IPS-20b (cell line): ENCODE measurements at regions not wholly inside any gene's neighbourhood (a gene's known extent, or its start where the extent isn't known, plus 50 kb on each side); places are given as distances from the start of the nearest gene placed in this dataset.

Experiments used
- H3K27ac ChIP-seq: one replicate; pipeline ENCODE4 v1.5.1; 2013; ENCODE audit warnings: low read length
- H3K27me3 ChIP-seq: 2 replicates; pipeline ENCODE4 v1.6.1; 2013; ENCODE audit warnings: mild to moderate bottlenecking, low read length, inconsistent platforms; ENCODE audit not compliant: insufficient read depth
- H3K36me3 ChIP-seq: 2 replicates; pipeline ENCODE4 v1.6.1; 2013; ENCODE audit warnings: low read depth, mild to moderate bottlenecking, inconsistent platforms, low read length, moderate library complexity; ENCODE audit not compliant: insufficient read depth
- H3K4me1 ChIP-seq: 2 replicates; pipeline ENCODE4 v1.6.1; 2013; ENCODE audit warnings: mild to moderate bottlenecking, control low read depth, inconsistent platforms, low read length, moderate library complexity; ENCODE audit not compliant: insufficient read depth
- H3K4me3 ChIP-seq: 2 replicates; pipeline ENCODE4 v1.5.1; 2013; ENCODE audit warnings: mild to moderate bottlenecking, low read length, inconsistent platforms
- H3K9ac ChIP-seq: 2 replicates; pipeline ENCODE4 v1.6.1; 2013; ENCODE audit warnings: low read depth, mild to moderate bottlenecking, inconsistent platforms, low read length, moderate library complexity
- H3K9me3 ChIP-seq: 2 replicates; pipeline ENCODE4 v1.6.1; 2013; ENCODE audit warnings: mild to moderate bottlenecking, low read depth, low read length, inconsistent platforms; ENCODE audit not compliant: insufficient read depth

DNA sequence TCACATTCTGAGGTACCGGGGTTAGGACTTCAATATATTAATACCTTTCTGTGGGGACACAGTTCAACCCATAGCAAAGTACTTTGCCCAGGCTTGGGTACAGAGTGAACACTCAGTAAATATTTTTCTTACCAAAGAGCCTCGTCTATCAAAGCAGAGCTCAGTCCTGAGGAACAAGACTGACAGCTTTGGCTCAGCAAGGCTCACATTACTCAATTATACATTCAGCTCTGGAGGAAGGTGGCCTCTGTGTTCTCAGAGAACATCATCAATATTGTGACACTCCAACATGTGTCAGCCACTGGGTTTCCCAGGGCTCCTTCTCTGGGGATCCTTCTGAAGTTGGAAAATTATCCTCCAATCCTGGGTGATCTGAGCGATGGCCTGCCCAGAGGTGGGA, 186.4 kb downstream of the NMUR2 start:
- H3K9ac ChIP-seq, result no peak overlapping the region
- H3K36me3 ChIP-seq, result no peaks in the 10 kb centered on the region
- no peaks in the 10 kb centered on the region; the same call in none of the 2 replicates for H3K9me3 ChIP-seq
- no peaks in the 10 kb centered on the region for H3K27me3 ChIP-seq
- H3K4me1 ChIP-seq, result no peaks in the 10 kb centered on the region
- H3K27ac ChIP-seq, result no peak overlapping the region
- no peak overlapping the region for H3K4me3 ChIP-seq

DNA sequence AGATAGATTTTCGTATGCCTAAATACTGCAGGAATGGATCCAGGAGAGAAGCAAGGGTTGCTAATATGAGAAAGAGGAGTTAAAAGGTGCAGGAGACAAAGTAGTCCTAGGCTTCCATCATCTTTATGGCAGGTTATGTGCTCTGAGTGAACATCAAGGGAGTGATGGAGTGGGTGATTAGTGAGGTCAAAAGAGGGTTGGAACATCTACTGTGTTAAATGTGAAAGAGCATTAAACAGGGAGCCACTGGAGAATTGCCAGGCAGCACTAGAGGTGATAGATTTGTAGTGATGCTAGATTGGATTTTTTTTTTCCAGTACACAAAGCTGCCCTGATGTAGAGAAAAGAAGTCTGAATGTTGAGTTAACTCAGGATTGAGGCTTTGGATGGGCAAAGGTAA, 199.3 kb downstream of the NMUR2 start:
- Histone ChIP-seq H3K36me3 (no peaks in the 10 kb centered on the region), H3K4me1 (no peaks in the 10 kb centered on the region), H3K27ac (no peak overlapping the region), H3K4me3 (no peak overlapping the region), H3K9ac (no peak overlapping the region), H3K27me3 (no peaks in the 10 kb centered on the region), H3K9me3 (no peaks in the 10 kb centered on the region)

DNA sequence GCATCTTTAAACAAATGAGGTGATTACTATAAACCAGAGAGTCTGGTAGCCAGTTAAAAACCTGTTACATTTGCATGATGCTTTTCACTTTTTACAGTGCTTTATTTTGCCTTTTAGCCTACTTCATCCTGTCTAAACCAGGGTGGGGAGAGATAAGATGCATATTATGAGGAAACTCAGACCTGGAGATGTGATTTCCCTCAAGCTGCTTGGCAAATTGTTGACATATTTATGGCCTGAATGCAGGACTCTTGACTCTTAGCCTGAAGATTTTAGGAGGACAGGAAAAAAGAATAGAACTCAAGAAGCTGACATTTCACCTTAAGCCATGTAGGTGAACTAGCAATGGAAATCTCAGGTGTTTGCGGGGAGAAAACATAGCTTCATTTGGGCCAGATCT, 202.8 kb downstream of the NMUR2 start:
- no peaks in the 10 kb centered on the region for H3K4me1 ChIP-seq
- no peak overlapping the region for H3K4me3 ChIP-seq
- H3K9me3 ChIP-seq, result no peaks in the 10 kb centered on the region

DNA sequence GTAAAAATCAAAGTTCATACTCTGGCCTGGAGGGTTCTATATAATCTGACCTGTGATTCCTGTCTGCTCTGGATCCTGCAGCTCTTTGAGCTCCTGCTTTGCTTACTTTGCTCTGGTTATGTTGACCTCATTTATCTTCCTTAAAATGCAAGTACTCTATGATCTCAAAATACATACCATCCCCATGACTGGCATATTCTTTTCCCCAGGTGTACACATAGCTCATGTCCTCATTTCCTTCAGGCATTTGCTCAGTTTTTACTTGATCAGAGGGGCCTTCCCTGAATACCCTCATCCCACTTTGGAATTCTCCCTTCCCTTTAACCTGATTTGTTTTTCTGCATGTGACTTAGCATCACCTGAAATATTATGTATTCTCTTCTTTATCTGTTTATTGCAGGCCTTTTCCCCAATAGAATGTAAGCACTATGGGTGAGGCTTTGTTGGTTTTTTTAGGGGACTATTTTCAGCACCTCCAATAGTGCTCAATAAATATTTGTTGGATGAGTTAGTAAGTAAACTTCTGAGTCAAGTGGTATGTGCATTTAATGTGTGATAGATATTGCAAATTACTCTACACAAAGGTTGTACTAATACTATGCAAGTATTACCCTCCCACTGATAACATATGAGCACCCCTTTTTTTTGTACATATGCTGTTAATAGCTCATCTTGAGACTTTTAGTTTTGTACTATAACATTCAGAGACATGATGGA, 211.5 kb downstream of the NMUR2 start:
- no peak overlapping the region for H3K9ac ChIP-seq
- H3K4me1 ChIP-seq, result no peaks in the 10 kb centered on the region
- no peaks in the 10 kb centered on the region for H3K27me3 ChIP-seq
- no peaks in the 10 kb centered on the region; the same call in 1 of the 2 replicates for H3K9me3 ChIP-seq
- no peaks in the 10 kb centered on the region for H3K36me3 ChIP-seq
- no peak overlapping the region for H3K4me3 ChIP-seq
- no peak overlapping the region for H3K27ac ChIP-seq

More for the DNA sequence above, 202.8 kb downstream of the NMUR2 start:
- Histone ChIP-seq H3K27ac (no peak overlapping the region), H3K36me3 (no peaks in the 10 kb centered on the region), H3K9ac (no peak overlapping the region), H3K27me3 (no peaks in the 10 kb centered on the region)

DNA sequence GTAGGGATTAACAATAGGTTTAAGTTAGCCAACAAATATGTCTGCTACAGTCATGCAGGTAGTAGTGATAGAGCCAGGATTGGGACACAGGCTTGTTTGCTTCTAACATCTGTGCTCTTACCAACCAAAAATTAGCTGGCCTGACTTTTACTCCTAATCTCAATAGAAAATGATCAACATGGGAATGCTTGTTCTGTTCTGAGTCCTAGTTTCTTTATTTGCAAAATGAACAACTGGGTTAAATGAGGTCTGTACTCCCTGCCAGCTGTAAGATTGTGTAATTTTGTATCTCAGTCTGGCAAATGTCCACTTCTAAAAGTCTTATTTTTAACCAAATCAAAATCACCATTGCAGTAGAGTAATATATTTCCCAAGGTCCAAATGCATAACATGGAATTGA, 216.8 kb downstream of the NMUR2 start:
- H3K9me3 ChIP-seq, result no peaks in the 10 kb centered on the region; the same call in 1 of the 2 replicates
- H3K4me3 ChIP-seq, result no peak overlapping the region
- no peaks in the 10 kb centered on the region for H3K4me1 ChIP-seq
- H3K9ac ChIP-seq, result no peak overlapping the region
- H3K36me3 ChIP-seq, result no peaks in the 10 kb centered on the region
- no peaks in the 10 kb centered on the region for H3K27me3 ChIP-seq
- H3K27ac ChIP-seq, result no peak overlapping the region

DNA sequence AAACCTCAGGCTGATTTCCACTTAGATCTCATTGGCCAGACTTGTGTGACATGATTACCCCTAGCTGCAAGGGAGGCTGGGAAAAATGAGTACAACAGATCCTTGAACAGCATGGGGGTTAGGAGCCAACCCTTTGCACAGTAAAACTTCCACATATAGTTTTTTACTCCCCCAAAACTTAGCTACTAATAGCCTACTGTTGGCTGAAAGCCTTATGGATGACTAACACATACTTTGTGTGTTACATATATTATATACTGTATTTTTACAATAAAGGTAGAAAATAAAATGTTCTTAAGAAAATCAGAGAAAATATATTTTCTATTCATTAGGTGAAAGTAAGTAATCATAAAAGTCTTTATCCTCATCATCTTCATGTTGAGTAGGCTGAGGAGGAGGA, 217.4 kb downstream of the NMUR2 start:
- Histone ChIP-seq H3K4me3 (no peak overlapping the region), H3K9me3 (no peaks in the 10 kb centered on the region; the same call in 1 of the 2 replicates), H3K4me1 (no peaks in the 10 kb centered on the region), H3K27ac (no peak overlapping the region), H3K27me3 (no peaks in the 10 kb centered on the region), H3K36me3 (no peaks in the 10 kb centered on the region), H3K9ac (no peak overlapping the region)

DNA sequence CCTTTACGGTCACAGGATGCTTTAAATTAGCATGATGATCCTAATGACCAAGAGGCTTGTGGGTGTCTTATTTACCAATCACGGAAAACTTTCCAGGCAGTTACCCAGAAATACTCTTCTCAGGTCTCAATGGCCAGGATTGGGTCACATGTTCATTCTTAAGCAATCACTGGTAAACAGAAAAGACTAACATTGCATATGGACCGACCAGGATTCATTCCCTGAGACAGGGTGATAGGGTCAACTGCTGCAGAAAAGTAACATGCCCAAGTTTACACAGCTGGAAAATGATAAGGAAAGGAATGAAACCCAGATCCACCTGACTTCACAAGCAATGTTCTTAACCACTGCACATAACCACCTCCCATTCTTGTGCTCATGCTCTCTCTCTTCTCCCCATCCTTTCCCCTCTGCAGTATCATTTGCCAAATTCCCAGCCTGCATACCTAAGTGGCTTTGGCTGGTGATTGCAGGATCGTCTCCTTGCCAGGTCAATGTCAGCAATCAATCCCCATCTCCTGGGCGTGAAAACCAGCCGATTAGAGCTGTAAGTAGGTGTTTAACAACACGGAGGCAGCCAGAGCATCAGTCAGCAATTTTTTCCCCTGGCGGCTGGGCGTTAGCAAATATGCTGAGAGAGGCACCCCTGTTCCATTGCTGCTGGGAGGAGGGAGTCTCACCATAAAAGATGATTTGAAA, 219.4 kb downstream of the NMUR2 start:
- no peaks in the 10 kb centered on the region for H3K4me1 ChIP-seq
- no peaks in the 10 kb centered on the region for H3K36me3 ChIP-seq
- H3K27ac ChIP-seq, result no peak overlapping the region
- H3K9ac ChIP-seq, result no peak overlapping the region
- no peaks in the 10 kb centered on the region for H3K9me3 ChIP-seq
- H3K27me3 ChIP-seq, result no peaks in the 10 kb centered on the region
- H3K4me3 ChIP-seq, result no peak overlapping the region

DNA sequence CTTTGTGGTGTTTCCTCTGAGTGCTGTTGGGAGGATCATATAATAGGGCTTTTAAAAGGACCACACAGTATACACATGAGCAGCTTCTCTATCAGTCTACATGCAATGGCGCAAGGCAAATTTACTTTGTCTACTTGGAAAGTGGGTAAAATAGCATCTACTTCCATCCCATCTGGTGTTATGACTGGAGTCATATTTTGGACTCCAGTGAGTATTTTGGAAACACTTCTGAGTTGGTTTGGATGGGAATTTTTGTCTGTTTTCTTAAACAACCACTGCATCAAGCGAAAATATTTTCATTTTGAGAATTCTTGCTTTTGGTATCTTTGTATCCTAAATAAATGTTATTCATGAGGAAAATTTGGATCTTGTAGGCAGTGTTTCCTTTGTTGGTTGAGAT, 220.8 kb downstream of the NMUR2 start:
- Histone ChIP-seq H3K36me3 (no peaks in the 10 kb centered on the region), H3K27ac (no peak overlapping the region), H3K4me3 (no peak overlapping the region), H3K4me1 (no peaks in the 10 kb centered on the region), H3K9ac (no peak overlapping the region), H3K9me3 (peaks cover 10% of the 10 kb centered on the region; the same call in 1 of the 2 replicates), H3K27me3 (no peaks in the 10 kb centered on the region)

DNA sequence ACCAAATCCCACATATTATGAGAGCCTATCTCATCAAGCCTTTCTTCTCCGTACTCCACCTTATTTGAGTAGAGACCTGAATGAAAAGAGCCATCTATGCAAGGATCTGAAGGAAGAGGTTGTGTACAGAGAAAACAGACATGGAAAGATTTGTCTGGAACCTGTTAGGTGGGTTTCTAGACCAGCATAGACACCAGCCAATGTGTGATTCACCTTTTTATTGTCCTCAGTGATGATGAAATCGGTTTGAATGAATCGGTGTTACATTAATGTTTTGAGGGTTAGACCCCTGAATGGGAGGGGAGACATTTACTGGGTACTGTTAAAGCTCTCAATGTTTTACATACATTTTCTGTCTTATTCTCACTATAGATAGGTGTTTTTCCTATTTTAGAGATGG, 223.6 kb downstream of the NMUR2 start:
- H3K9me3 ChIP-seq, result peaks cover 13% of the 10 kb centered on the region; the same call in 1 of the 2 replicates
- H3K27me3 ChIP-seq, result no peaks in the 10 kb centered on the region
- peaks cover 14% of the 10 kb centered on the region for H3K4me1 ChIP-seq
- no peak overlapping the region for H3K4me3 ChIP-seq
- H3K36me3 ChIP-seq, result no peaks in the 10 kb centered on the region
- no peak overlapping the region for H3K27ac ChIP-seq
- H3K9ac ChIP-seq, result no peak overlapping the region

DNA sequence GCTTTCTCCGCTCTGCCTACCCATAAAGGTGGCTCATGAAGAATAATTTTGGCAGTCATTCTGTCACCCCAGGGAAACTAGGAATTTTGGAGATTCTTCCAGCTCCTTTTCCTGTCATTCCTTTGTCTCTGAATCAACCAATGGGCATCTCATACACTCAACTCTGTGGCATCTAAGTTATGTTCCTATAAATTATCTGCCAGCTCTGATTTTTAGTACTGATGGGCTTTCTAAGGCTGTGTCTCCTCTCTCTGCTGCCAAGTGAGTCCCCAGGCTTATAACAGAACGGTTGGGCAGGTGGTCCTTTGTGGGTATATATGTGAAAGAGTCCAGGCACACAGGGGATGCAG, 226.8 kb downstream of the NMUR2 start:
- H3K27ac ChIP-seq, result no peak overlapping the region

DNA sequence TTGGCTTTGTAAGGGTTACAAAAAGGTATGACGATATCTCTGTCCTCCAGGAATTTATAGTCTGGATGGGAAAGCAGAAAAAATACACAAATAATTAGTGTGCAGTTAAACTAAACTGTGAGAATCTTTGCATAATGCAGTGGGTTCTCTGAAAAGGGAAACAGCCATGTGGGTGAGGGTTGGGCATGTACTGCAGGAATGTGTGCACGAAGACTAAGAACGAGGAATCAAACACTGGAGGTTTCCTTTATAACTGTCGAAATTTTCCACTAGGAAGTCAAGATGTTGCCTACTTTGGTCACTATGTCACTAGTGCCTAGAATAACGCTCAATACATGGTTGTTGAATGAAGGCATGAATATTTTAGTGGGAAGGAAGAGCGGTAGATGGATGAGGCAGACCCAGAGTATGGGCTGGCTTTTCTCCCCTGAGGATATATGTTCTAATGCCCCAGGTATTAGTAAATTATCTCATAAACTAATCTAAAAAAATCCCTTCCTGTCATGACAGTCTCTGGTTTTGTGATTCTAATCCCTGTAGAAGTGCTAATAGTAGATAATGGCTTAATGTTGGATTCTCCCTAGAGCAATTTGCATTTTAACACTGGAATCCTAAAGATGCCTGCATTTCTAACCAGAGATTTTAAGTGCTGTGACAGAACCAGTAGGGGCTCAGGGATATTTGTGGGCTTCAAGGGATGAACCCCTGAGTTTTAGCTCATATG, 227.3 kb downstream of the NMUR2 start:
- no peak overlapping the region for H3K4me3 ChIP-seq
- no peaks in the 10 kb centered on the region for H3K27me3 ChIP-seq
- H3K9ac ChIP-seq, result no peak overlapping the region
- H3K27ac ChIP-seq, result no peak overlapping the region
- no peaks in the 10 kb centered on the region for H3K36me3 ChIP-seq
- peaks cover 13% of the 10 kb centered on the region; the same call in 1 of the 2 replicates for H3K9me3 ChIP-seq
- H3K4me1 ChIP-seq, result peaks cover 14% of the 10 kb centered on the region

More for the DNA sequence above, 226.8 kb downstream of the NMUR2 start:
- Histone ChIP-seq H3K4me3 (no peak overlapping the region), H3K9ac (no peak overlapping the region), H3K36me3 (no peaks in the 10 kb centered on the region), H3K27me3 (no peaks in the 10 kb centered on the region), H3K9me3 (peaks cover 13% of the 10 kb centered on the region; the same call in 1 of the 2 replicates), H3K4me1 (peaks cover 14% of the 10 kb centered on the region)
